ENCODE measurements at regions not wholly inside any gene's neighbourhood (a gene's known extent, or its start where the extent isn't known, plus 50 kb on each side); places are given as distances from the start of the nearest gene placed in this dataset.

GRCh38 chr4:137630252-137630651 is 98.0 kb upstream of the PCDH18 start:
- no peak overlapping the region for H3K4me3 ChIP-seq (ENCODE audit: severe bottlenecking)
- H3K27me3 ChIP-seq (ENCODE audit: insufficient read depth, poor library complexity, severe bottlenecking): no peaks in the 10 kb centered on the region
- no peak overlapping the region for H3K27ac ChIP-seq (ENCODE audit: poor library complexity, severe bottlenecking)
- H3K36me3 ChIP-seq (ENCODE audit: low read depth): no peaks in the 10 kb centered on the region
- H3K9me3 ChIP-seq (ENCODE audit: severe bottlenecking): no peaks in the 10 kb centered on the region
- DNase-seq (ENCODE audit: low spot score) (no peak), ATAC-seq (ENCODE audit: low read depth) (no peak)
- H3K4me1 ChIP-seq (ENCODE audit: insufficient read depth, poor library complexity, severe bottlenecking): peaks cover 4% of the 10 kb centered on the region
- no peak for TF ChIP-seq CTCF (IDR thresholded peaks at IDR 0.05; ENCODE audit: poor library complexity, severe bottlenecking)

GRCh38 chr4:137627739-137628460 is 95.6 kb upstream of the PCDH18 start:
- TF ChIP-seq CTCF (IDR thresholded peaks at IDR 0.05; ENCODE audit: poor library complexity, severe bottlenecking): no peak
- H3K36me3 ChIP-seq (ENCODE audit: low read depth): no peaks in the 10 kb centered on the region
- no peak overlapping the region for H3K27ac ChIP-seq (ENCODE audit: poor library complexity, severe bottlenecking)
- H3K27me3 ChIP-seq (ENCODE audit: insufficient read depth, poor library complexity, severe bottlenecking): no peaks in the 10 kb centered on the region
- no peaks in the 10 kb centered on the region for H3K4me1 ChIP-seq (ENCODE audit: insufficient read depth, poor library complexity, severe bottlenecking)
- no peak overlapping the region for H3K4me3 ChIP-seq (ENCODE audit: severe bottlenecking)
- ATAC-seq (ENCODE audit: low read depth): no peak
- no peaks in the 10 kb centered on the region for H3K9me3 ChIP-seq (ENCODE audit: severe bottlenecking)
- DNase-seq (ENCODE audit: low spot score): no peak

- no peak overlapping the region for H3K4me3 ChIP-seq (ENCODE audit: severe bottlenecking)
- H3K27me3 ChIP-seq (ENCODE audit: insufficient read depth, poor library complexity, severe bottlenecking): no peaks in the 10 kb centered on the region
- DNase-seq (ENCODE audit: low spot score) (no peak), ATAC-seq (ENCODE audit: low read depth) (no peak)
- no peak for TF ChIP-seq CTCF (IDR thresholded peaks at IDR 0.05; ENCODE audit: poor library complexity, severe bottlenecking)
- H3K9me3 ChIP-seq (ENCODE audit: severe bottlenecking): no peaks in the 10 kb centered on the region
- no peak overlapping the region for H3K27ac ChIP-seq (ENCODE audit: poor library complexity, severe bottlenecking)
- no peaks in the 10 kb centered on the region for H3K4me1 ChIP-seq (ENCODE audit: insufficient read depth, poor library complexity, severe bottlenecking)
- H3K36me3 ChIP-seq (ENCODE audit: low read depth): no peaks in the 10 kb centered on the region
Measured at GRCh38 chr4:137626942-137627738, 94.8 kb upstream of the PCDH18 start.

- Histone ChIP-seq H3K9me3 (ENCODE audit: severe bottlenecking) (no peaks in the 10 kb centered on the region), H3K4me1 (ENCODE audit: insufficient read depth, poor library complexity, severe bottlenecking) (no peaks in the 10 kb centered on the region), H3K27me3 (ENCODE audit: insufficient read depth, poor library complexity, severe bottlenecking) (no peaks in the 10 kb centered on the region), H3K36me3 (ENCODE audit: low read depth) (no peaks in the 10 kb centered on the region), H3K4me3 (ENCODE audit: severe bottlenecking) (no peak overlapping the region), H3K27ac (ENCODE audit: poor library complexity, severe bottlenecking) (no peak overlapping the region)
- no peak for ATAC-seq (ENCODE audit: low read depth)
- no peak for TF ChIP-seq CTCF (IDR thresholded peaks at IDR 0.05; ENCODE audit: poor library complexity, severe bottlenecking)
- DNase-seq (ENCODE audit: low spot score): no peak
Measured at GRCh38 chr4:137623013-137623412, 90.7 kb upstream of the PCDH18 start.

GRCh38 chr4:137621056-137621455 is 88.8 kb upstream of the PCDH18 start:
- DNase-seq (ENCODE audit: low spot score) (no peak), ATAC-seq (ENCODE audit: low read depth) (no peak)
- Histone ChIP-seq H3K4me3 (ENCODE audit: severe bottlenecking) (no peak overlapping the region), H3K36me3 (ENCODE audit: low read depth) (no peaks in the 10 kb centered on the region), H3K4me1 (ENCODE audit: insufficient read depth, poor library complexity, severe bottlenecking) (no peaks in the 10 kb centered on the region), H3K27me3 (ENCODE audit: insufficient read depth, poor library complexity, severe bottlenecking) (no peaks in the 10 kb centered on the region), H3K9me3 (ENCODE audit: severe bottlenecking) (no peaks in the 10 kb centered on the region), H3K27ac (ENCODE audit: poor library complexity, severe bottlenecking) (no peak overlapping the region)
- TF ChIP-seq CTCF (IDR thresholded peaks at IDR 0.05; ENCODE audit: poor library complexity, severe bottlenecking): no peak

Data from RWPE2 (cell line).